Endothelial cell of umbilical vein (primary cell): ENCODE measurements at regions not wholly inside any gene's neighbourhood (a gene's known extent, or its start where the extent isn't known, plus 50 kb on each side); places are given as distances from the start of the nearest gene placed in this dataset.

Experiments used
- CTCF ChIP-seq, 2 donors: IDR thresholded peaks; 1 replicate in 1 of 2; 2 replicates in 1 of 2; pipeline ENCODE4 v1.5.1; 2011; ENCODE audit warnings: low read length in 2 of 2, mild to moderate bottlenecking in 2 of 2, moderate library complexity in 2 of 2, control low read depth in 1 of 2, inconsistent platforms in 1 of 2, low read depth in 1 of 2; ENCODE audit not compliant: insufficient read depth in 1 of 2; ENCODE audit errors: extremely low read depth in 1 of 2
- EZH2 ChIP-seq: IDR thresholded peaks from 2 replicates; pipeline ENCODE4 v1.6.1; 2012; ENCODE audit warnings: borderline replicate concordance, low read depth, mild to moderate bottlenecking, moderate library complexity, low read length, inconsistent platforms; ENCODE audit not compliant: severe bottlenecking
- POLR2A ChIP-seq: IDR thresholded peaks from 2 replicates; pipeline ENCODE4 v1.6.1; 2012; ENCODE audit warnings: low read depth, mild to moderate bottlenecking, control low read depth, low read length

DNA sequence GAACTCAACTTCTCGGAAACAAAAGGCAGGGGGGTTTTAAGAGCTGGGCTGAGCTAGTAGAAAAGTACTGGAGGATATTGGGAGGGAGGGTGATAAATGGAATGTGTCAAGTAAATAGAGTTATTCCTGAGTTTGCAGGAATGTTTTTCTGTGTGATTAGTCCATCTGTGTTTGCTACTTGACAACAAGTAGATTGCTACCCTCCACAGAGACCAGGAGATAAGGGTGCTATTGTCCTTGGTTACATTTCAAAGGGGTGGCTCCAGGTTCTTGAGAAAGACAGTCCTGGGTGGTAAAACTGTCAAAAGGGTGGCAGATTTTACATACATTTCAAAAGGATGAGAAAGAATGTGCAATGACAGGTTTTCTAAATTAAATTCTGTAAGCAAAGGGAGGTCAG is 181.2 kb upstream of the PPP3CA start:
- TF ChIP-seq POLR2A (no peak), CTCF (IDR thresholded peaks at IDR 0.05; ENCODE audit: extremely low read depth in 1 of 2, insufficient read depth in 1 of 2, low read depth in 1 of 2, low read length in 2 of 2) (no peak), EZH2 (no peak)
